ENCODE measurements at regions not wholly inside any gene's neighbourhood (a gene's known extent, or its start where the extent isn't known, plus 50 kb on each side); places are given as distances from the start of the nearest gene placed in this dataset.

GRCh38 chr2:9156483-9156882 lies 50.1 kb upstream of the ASAP2 start:
- DNase-seq (ENCODE audit: low read depth in 4 of 4, low spot score in 3 of 4) = no peak

GRCh38 chr2:9154061-9154460 lies 52.6 kb upstream of the ASAP2 start:
- DNase-seq (ENCODE audit: low read depth in 4 of 4, low spot score in 3 of 4) = no peak

- DNase-seq (ENCODE audit: low read depth in 4 of 4, low spot score in 3 of 4) = no peak
Measured at GRCh38 chr2:9153643-9153980, 53.0 kb upstream of the ASAP2 start.

- no peak for DNase-seq (ENCODE audit: low read depth in 4 of 4, low spot score in 3 of 4)
Measured at GRCh38 chr2:9152975-9153642, 53.5 kb upstream of the ASAP2 start.

- DNase-seq (ENCODE audit: low read depth in 4 of 4, low spot score in 3 of 4) = no peak
Measured at GRCh38 chr2:9150906-9151305, 55.7 kb upstream of the ASAP2 start.

- DNase-seq (ENCODE audit: low read depth in 4 of 4, low spot score in 3 of 4) = no peak
Measured at GRCh38 chr2:9150568-9150900, 56.1 kb upstream of the ASAP2 start.

GRCh38 chr2:9149726-9150567 lies 56.7 kb upstream of the ASAP2 start:
- DNase-seq (ENCODE audit: low read depth in 4 of 4, low spot score in 3 of 4) = no peak

- DNase-seq (ENCODE audit: low read depth in 4 of 4, low spot score in 3 of 4) = no peak
Measured at GRCh38 chr2:9149388-9149660, 57.3 kb upstream of the ASAP2 start.

GRCh38 chr2:9146646-9147045 lies 60.0 kb upstream of the ASAP2 start:
- no peak for DNase-seq (ENCODE audit: low read depth in 4 of 4, low spot score in 3 of 4)

- DNase-seq (ENCODE audit: low read depth in 4 of 4, low spot score in 3 of 4) = no peak
Measured at GRCh38 chr2:9145752-9146430, 60.7 kb upstream of the ASAP2 start.

GRCh38 chr2:9145109-9145751 lies 61.4 kb upstream of the ASAP2 start:
- no peak for DNase-seq (ENCODE audit: low read depth in 4 of 4, low spot score in 3 of 4)

GRCh38 chr2:9144617-9145016 lies 62.0 kb upstream of the ASAP2 start:
- no peak for DNase-seq (ENCODE audit: low read depth in 4 of 4, low spot score in 3 of 4)

- DNase-seq (ENCODE audit: low read depth in 4 of 4, low spot score in 3 of 4) = no peak
Measured at GRCh38 chr2:9144046-9144445, 62.6 kb upstream of the ASAP2 start.

GRCh38 chr2:9143264-9143815 lies 63.3 kb upstream of the ASAP2 start:
- DNase-seq (ENCODE audit: low read depth in 4 of 4, low spot score in 3 of 4) = no peak

- DNase-seq (ENCODE audit: low read depth in 4 of 4, low spot score in 3 of 4) = peak in 3 of 4 donors; percentile 58 to 70 (median 68)
Measured at GRCh38 chr2:9142551-9143263, 63.9 kb upstream of the ASAP2 start.

- DNase-seq (ENCODE audit: low read depth in 4 of 4, low spot score in 3 of 4) = no peak
Measured at GRCh38 chr2:9141706-9142460, 64.7 kb upstream of the ASAP2 start.

- DNase-seq (ENCODE audit: low read depth in 4 of 4, low spot score in 3 of 4) = no peak
Measured at GRCh38 chr2:9141091-9141667, 65.4 kb upstream of the ASAP2 start.

GRCh38 chr2:9140645-9141044 lies 66.0 kb upstream of the ASAP2 start:
- no peak for DNase-seq (ENCODE audit: low read depth in 4 of 4, low spot score in 3 of 4)

Data from right renal pelvis (tissue), 4 donors.